ENCODE measurements at regions not wholly inside any gene's neighbourhood (a gene's known extent, or its start where the extent isn't known, plus 50 kb on each side); places are given as distances from the start of the nearest gene placed in this dataset.

DNA sequence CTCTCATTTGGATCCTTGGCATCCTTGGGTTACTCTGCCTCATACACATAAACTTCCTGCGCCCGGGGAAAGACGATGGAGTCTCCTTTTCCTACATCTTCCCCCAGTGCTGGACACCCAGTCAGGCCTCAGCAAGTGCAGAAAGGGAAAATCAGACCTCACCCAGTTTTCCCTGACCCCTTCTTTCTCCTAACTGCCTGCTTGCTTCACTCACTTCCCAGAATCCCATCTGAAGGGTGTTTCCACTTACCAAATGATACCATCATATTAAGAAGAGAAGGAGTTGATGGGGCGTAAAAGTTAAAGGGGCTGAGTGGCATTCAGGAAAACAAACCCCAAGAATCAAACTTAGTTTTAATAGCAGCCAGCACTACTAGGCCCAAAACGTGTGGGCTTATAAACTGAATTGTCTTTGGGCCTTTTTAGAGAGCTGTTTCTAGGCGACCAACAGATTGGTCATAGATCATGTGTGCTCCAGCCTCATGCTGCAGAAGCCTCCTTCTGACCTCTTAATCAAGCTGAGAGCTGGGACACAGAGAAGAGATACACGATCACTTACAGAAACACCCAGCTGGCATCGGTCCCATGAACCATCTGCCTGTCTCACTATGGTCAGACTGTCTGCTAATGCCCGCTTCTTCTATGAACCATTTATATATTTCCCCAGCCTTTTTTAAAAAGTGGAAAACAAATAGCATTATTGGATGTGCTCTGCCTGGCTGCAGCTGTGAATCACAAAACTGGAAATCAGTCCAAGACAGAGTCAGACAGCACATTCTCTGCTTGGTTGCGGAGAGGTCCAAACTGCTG is 165.7 kb upstream of the SLC14A2 start:
- TF ChIP-seq EP300 (IDR thresholded peaks at IDR 0.05; ENCODE audit: low read depth) (no peak), POLR2AphosphoS5 (IDR thresholded peaks at IDR 0.05) (peak in 1 of 3 donors; percentile 18), POLR2A (IDR thresholded peaks at IDR 0.05) (no peak)
- TF ChIP-seq, protein P1, sequence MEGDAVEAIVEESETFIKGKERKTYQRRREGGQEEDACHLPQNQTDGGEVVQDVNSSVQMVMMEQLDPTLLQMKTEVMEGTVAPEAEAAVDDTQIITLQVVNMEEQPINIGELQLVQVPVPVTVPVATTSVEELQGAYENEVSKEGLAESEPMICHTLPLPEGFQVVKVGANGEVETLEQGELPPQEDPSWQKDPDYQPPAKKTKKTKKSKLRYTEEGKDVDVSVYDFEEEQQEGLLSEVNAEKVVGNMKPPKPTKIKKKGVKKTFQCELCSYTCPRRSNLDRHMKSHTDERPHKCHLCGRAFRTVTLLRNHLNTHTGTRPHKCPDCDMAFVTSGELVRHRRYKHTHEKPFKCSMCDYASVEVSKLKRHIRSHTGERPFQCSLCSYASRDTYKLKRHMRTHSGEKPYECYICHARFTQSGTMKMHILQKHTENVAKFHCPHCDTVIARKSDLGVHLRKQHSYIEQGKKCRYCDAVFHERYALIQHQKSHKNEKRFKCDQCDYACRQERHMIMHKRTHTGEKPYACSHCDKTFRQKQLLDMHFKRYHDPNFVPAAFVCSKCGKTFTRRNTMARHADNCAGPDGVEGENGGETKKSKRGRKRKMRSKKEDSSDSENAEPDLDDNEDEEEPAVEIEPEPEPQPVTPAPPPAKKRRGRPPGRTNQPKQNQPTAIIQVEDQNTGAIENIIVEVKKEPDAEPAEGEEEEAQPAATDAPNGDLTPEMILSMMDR (IDR thresholded peaks at IDR 0.05): no peak
- in situ Hi-C loops (cut with MboI; ENCODE audit: low pct_ligation_motif_present in 1 of 4, low pct_unique_long_range_greater_than_20kb in 1 of 4, low sequenced_read_pairs in 3 of 4): no loop called here
- Histone ChIP-seq H3K27ac (peak overlapping the region; percentile 54 to 62 (median 57)), H3K4me3 (no peak overlapping the region), H3K4me1 (peaks cover 11 to 34% (median 15%) of the 10 kb centered on the region in 4 donors), H3K27me3 (no peaks in the 10 kb centered on the region), H3K36me3 (no peaks in the 10 kb centered on the region), H3K9me3 (no peaks in the 10 kb centered on the region)
- intact Hi-C loops (cut with DNase I; ENCODE audit: low total_unique reads): no loop called here
- peak; percentile 38 for DNase-seq
- WGBS, 2 donors (ENCODE audit: low coverage in 1 of 2): 58 to 59% methylated on average over 9 to 10 of the region's 10 CpGs

- Histone ChIP-seq H3K4me3 (no peak overlapping the region), H3K9me3 (no peaks in the 10 kb centered on the region), H3K4me1 (peaks cover 0 to 9% (median 0%) of the 10 kb centered on the region in 4 donors), H3K27ac (no peak overlapping the region), H3K36me3 (no peaks in the 10 kb centered on the region), H3K27me3 (no peaks in the 10 kb centered on the region)
- intact Hi-C loops (cut with DNase I; ENCODE audit: low total_unique reads): no loop called here
- no peak for TF ChIP-seq POLR2AphosphoS5 (IDR thresholded peaks at IDR 0.05)
- no peak for TF ChIP-seq POLR2A (IDR thresholded peaks at IDR 0.05)
- no peak for TF ChIP-seq EP300 (IDR thresholded peaks at IDR 0.05; ENCODE audit: low read depth)
- TF ChIP-seq, protein P1 (IDR thresholded peaks at IDR 0.05): no peak
- 67 to 74% methylated on average over 4 to 5 of the region's 5 CpGs for WGBS, 2 donors (ENCODE audit: low coverage in 1 of 2)
- in situ Hi-C loops (cut with MboI; ENCODE audit: low pct_ligation_motif_present in 1 of 4, low pct_unique_long_range_greater_than_20kb in 1 of 4, low sequenced_read_pairs in 3 of 4): no loop called here
- DNase-seq: no peak
Measured at GRCh38 chr18:45456090-45457021, 158.9 kb upstream of the SLC14A2 start.

DNA sequence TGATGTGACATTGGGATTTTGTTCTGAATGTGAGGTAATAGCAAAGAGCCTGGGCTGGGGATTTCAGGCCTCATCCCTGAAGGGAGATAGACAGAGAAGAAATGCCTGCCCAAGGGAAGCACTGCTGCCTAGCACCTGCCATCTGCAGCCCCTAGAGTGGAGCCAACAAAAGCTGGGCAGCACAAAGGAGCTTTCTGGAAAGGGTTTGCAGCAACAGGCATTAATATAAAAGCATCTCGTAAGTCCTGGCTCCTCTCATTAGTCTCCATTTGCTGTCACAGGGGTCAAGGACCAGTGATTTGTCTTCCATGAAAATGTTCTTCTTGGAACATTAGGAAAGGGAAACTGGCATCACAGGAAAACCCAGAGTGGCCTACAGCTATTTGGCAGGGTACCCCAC is 157.2 kb upstream of the SLC14A2 start:
- Histone ChIP-seq H3K4me1 (peaks cover 0 to 9% (median 0%) of the 10 kb centered on the region in 4 donors), H3K4me3 (no peak overlapping the region), H3K27ac (no peak overlapping the region), H3K9me3 (no peaks in the 10 kb centered on the region), H3K27me3 (no peaks in the 10 kb centered on the region), H3K36me3 (no peaks in the 10 kb centered on the region)
- intact Hi-C loops (cut with DNase I; ENCODE audit: low total_unique reads): no loop called here
- DNase-seq: no peak
- in situ Hi-C loops (cut with MboI; ENCODE audit: low pct_ligation_motif_present in 1 of 4, low pct_unique_long_range_greater_than_20kb in 1 of 4, low sequenced_read_pairs in 3 of 4): no loop called here
- 72% methylated on average over 1 of the region's 1 CpG; no CpG with 5 or more reads in 1 of the 2 donors for WGBS, 2 donors (ENCODE audit: low coverage in 1 of 2)
- TF ChIP-seq, protein P1 (IDR thresholded peaks at IDR 0.05): no peak
- TF ChIP-seq POLR2A (IDR thresholded peaks at IDR 0.05) (no peak), EP300 (IDR thresholded peaks at IDR 0.05; ENCODE audit: low read depth) (no peak), POLR2AphosphoS5 (IDR thresholded peaks at IDR 0.05) (no peak)

DNA sequence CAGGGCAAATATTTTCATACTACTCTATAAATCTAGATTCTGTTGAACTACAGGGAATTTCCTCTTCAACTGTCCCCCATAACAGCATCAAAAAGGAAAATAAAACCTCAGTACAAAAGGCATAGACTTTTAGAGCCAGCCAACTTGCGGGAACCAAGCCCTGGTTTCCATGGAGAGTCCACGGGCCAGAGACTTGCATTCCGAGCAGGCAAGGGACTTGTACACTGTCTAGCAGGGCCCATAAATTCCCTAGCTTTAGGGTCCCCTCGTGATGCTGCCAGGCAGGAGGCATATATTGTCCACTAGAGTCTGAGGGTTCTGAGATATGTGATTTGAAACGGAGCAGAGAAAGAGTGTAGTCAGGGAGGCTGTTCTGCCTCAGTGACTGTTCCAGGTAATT is 153.1 kb upstream of the SLC14A2 start:
- H3K36me3 ChIP-seq: no peaks in the 10 kb centered on the region
- H3K9me3 ChIP-seq: no peaks in the 10 kb centered on the region
- in situ Hi-C loops (cut with MboI; ENCODE audit: low pct_ligation_motif_present in 1 of 4, low pct_unique_long_range_greater_than_20kb in 1 of 4, low sequenced_read_pairs in 3 of 4): no loop called here
- H3K4me1 ChIP-seq: no peaks in the 10 kb centered on the region
- no peak overlapping the region for H3K27ac ChIP-seq
- H3K4me3 ChIP-seq: no peak overlapping the region
- intact Hi-C loops (cut with DNase I; ENCODE audit: low total_unique reads): no loop called here
- no peaks in the 10 kb centered on the region for H3K27me3 ChIP-seq
- WGBS, 2 donors (ENCODE audit: low coverage in 1 of 2): 59 to 67% methylated on average over 3 to 5 of the region's 5 CpGs
- TF ChIP-seq, protein P1 (IDR thresholded peaks at IDR 0.05): no peak
- TF ChIP-seq POLR2AphosphoS5 (IDR thresholded peaks at IDR 0.05) (no peak), EP300 (IDR thresholded peaks at IDR 0.05; ENCODE audit: low read depth) (no peak), POLR2A (IDR thresholded peaks at IDR 0.05) (no peak)
- no peak for DNase-seq

Measured in transverse colon (tissue), 4 donors.